GM06990 (cell line): ENCODE measurements at regions not wholly inside any gene's neighbourhood (a gene's known extent, or its start where the extent isn't known, plus 50 kb on each side); places are given as distances from the start of the nearest gene placed in this dataset.

Experiments
- DNase-seq: peaks from one replicate; pipeline ENCODE4 v3.0.0-alpha.2; 2011; ENCODE audit not compliant: insufficient read length; ENCODE audit errors: extremely low read depth
- H3K27me3 ChIP-seq: replicated peaks from 2 replicates; pipeline ENCODE4 v1.6.0; 2011; ENCODE audit warnings: low read length; ENCODE audit not compliant: control insufficient read depth, insufficient read depth
- H3K36me3 ChIP-seq: 2 replicates; pipeline ENCODE4 v1.5.1; 2011; ENCODE audit warnings: low read length; ENCODE audit not compliant: control insufficient read depth, insufficient read depth
- H3K4me3 ChIP-seq: replicated peaks from 2 replicates; pipeline ENCODE4 v1.5.1; 2011; ENCODE audit warnings: low read depth, mild to moderate bottlenecking, control low read depth, low read length
- CTCF ChIP-seq: IDR thresholded peaks from 2 replicates; pipeline ENCODE4 v1.5.1; 2011; ENCODE audit warnings: low read length, control low read depth, mild to moderate bottlenecking, inconsistent platforms; ENCODE audit not compliant: insufficient read depth, poor library complexity, severe bottlenecking

- no peak for DNase-seq
- no peaks in the 10 kb centered on the region for H3K36me3 ChIP-seq
- H3K27me3 ChIP-seq = peaks cover 2% of the 10 kb centered on the region; the same call in 1 of the 2 replicates
- TF ChIP-seq CTCF = no peak
- H3K4me3 ChIP-seq = no peak overlapping the region
Observed at GRCh38 chr4:3863841-3864741, 97.9 kb downstream of the ADRA2C start.

GRCh38 chr4:3864742-3865721, 98.8 kb downstream of the ADRA2C start:
- no peaks in the 10 kb centered on the region for H3K36me3 ChIP-seq
- no peak overlapping the region for H3K4me3 ChIP-seq
- no peak for DNase-seq
- no peak for TF ChIP-seq CTCF
- H3K27me3 ChIP-seq = peaks cover 2% of the 10 kb centered on the region; the same call in 1 of the 2 replicates

GRCh38 chr4:3865986-3866812, 100.0 kb downstream of the ADRA2C start:
- no peaks in the 10 kb centered on the region for H3K36me3 ChIP-seq
- H3K27me3 ChIP-seq = peaks cover 2% of the 10 kb centered on the region; the same call in 1 of the 2 replicates
- TF ChIP-seq CTCF = no peak
- no peak for DNase-seq
- H3K4me3 ChIP-seq = no peak overlapping the region

GRCh38 chr4:3866813-3867129, 100.6 kb downstream of the ADRA2C start:
- no peaks in the 10 kb centered on the region for H3K36me3 ChIP-seq
- no peak for DNase-seq
- no peak overlapping the region for H3K4me3 ChIP-seq
- no peaks in the 10 kb centered on the region; the same call in 1 of the 2 replicates for H3K27me3 ChIP-seq
- no peak for TF ChIP-seq CTCF

GRCh38 chr4:3867403-3868100, 101.4 kb downstream of the ADRA2C start:
- Histone ChIP-seq H3K36me3 (no peaks in the 10 kb centered on the region), H3K4me3 (no peak overlapping the region), H3K27me3 (no peaks in the 10 kb centered on the region; the same call in 1 of the 2 replicates)
- TF ChIP-seq CTCF = no peak
- DNase-seq = no peak
